ENCODE measurements at regions not wholly inside any gene's neighbourhood (a gene's known extent, or its start where the extent isn't known, plus 50 kb on each side); places are given as distances from the start of the nearest gene placed in this dataset.

DNA sequence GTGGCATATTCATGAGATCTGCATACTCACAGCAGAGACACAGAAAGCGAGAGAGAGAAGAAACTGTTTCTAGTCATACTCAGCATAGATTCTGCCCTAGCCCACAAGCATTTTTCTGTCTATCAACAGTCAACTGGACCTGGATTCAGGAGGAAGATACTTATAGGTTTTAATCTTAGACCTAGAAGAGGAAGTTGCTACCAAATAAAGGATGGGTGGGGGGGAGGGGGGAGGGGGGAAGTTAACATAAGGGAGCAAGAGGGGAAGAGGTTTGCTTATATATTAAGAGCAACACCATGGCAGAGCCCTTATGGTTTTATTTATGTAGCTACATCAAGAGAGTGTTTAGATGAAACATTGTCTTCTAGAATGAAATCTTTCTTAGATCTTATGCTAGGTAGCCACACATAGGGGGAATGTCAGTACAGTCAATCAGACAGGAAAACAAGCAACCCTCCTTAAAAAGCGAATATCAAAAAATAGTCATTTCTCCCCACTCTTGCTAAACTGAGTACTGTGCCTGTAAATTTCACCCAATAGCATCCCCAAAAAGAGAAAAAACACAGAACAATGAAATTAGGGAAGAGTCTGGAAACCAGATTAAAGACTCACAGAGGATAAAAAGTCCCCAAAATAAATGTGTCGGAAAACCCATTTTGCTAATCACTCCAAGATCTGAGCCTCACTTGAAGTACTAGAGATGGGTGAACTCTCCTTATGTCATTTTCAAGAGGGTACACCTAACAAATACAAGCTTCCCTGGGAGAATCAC, 192.7 kb upstream of the NR4A3 start:
- TF ChIP-seq, protein P1, sequence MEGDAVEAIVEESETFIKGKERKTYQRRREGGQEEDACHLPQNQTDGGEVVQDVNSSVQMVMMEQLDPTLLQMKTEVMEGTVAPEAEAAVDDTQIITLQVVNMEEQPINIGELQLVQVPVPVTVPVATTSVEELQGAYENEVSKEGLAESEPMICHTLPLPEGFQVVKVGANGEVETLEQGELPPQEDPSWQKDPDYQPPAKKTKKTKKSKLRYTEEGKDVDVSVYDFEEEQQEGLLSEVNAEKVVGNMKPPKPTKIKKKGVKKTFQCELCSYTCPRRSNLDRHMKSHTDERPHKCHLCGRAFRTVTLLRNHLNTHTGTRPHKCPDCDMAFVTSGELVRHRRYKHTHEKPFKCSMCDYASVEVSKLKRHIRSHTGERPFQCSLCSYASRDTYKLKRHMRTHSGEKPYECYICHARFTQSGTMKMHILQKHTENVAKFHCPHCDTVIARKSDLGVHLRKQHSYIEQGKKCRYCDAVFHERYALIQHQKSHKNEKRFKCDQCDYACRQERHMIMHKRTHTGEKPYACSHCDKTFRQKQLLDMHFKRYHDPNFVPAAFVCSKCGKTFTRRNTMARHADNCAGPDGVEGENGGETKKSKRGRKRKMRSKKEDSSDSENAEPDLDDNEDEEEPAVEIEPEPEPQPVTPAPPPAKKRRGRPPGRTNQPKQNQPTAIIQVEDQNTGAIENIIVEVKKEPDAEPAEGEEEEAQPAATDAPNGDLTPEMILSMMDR (IDR thresholded peaks at IDR 0.05; ENCODE audit: low read depth, low read length, poor library complexity, severe bottlenecking) = no peak
- TF ChIP-seq EZH2phosphoT487 (IDR thresholded peaks at IDR 0.05; ENCODE audit: borderline replicate concordance, low read length) = no peak

All from DOHH2 (cell line).